Medulla oblongata (tissue), 1 donor: ENCODE measurements at regions not wholly inside any gene's neighbourhood (a gene's known extent, or its start where the extent isn't known, plus 50 kb on each side); places are given as distances from the start of the nearest gene placed in this dataset.
"Not testable (repeated sequence)": the region's sequence is repeated elsewhere in the genome, so short reads cannot be mapped to it uniquely, and the experiment has no call there.

Source experiments
- DNase-seq: peaks from one replicate; pipeline ENCODE4 v3.0.0-alpha.2; 2015; ENCODE audit errors: extremely low spot score

- DNase-seq: no peak
Observed at GRCh38 chr1:171397851-171398469, 84.0 kb downstream of the FMO4 start.

GRCh38 chr1:171403393-171403792, 81.9 kb upstream of the PRRC2C start:
- no peak for DNase-seq

GRCh38 chr1:171405391-171405714, 80.0 kb upstream of the PRRC2C start:
- DNase-seq: no peak

- DNase-seq: not testable (repeated sequence)
Observed at GRCh38 chr1:171413557-171413956, 71.8 kb upstream of the PRRC2C start.

GRCh38 chr1:171418546-171418945, 66.8 kb upstream of the PRRC2C start:
- DNase-seq: no peak

- no peak for DNase-seq
Observed at GRCh38 chr1:171420810-171421209, 64.5 kb upstream of the PRRC2C start.

- no peak for DNase-seq
Observed at GRCh38 chr1:171421413-171422020, 63.8 kb upstream of the PRRC2C start.

GRCh38 chr1:171422511-171422910, 62.8 kb upstream of the PRRC2C start:
- no peak for DNase-seq

- DNase-seq: no peak
Observed at GRCh38 chr1:171424494-171424893, 60.8 kb upstream of the PRRC2C start.

- no peak for DNase-seq
Observed at GRCh38 chr1:171426645-171427044, 58.7 kb upstream of the PRRC2C start.

GRCh38 chr1:171427852-171428471, 57.4 kb upstream of the PRRC2C start:
- peak; percentile 64 for DNase-seq

- DNase-seq: no peak
Observed at GRCh38 chr1:171429137-171429536, 56.2 kb upstream of the PRRC2C start.

- no peak for DNase-seq
Observed at GRCh38 chr1:171431994-171432393, 53.3 kb upstream of the PRRC2C start.

GRCh38 chr1:171432473-171432872, 52.9 kb upstream of the PRRC2C start:
- no peak for DNase-seq

GRCh38 chr1:171433451-171433850, 51.9 kb upstream of the PRRC2C start:
- DNase-seq: no peak

- no peak for DNase-seq
Observed at GRCh38 chr1:171434717-171435346, 50.5 kb upstream of the PRRC2C start.
